H1 (cell line): ENCODE measurements at regions not wholly inside any gene's neighbourhood (a gene's known extent, or its start where the extent isn't known, plus 50 kb on each side); places are given as distances from the start of the nearest gene placed in this dataset.

Source experiments
- CTCF ChIA-PET: fragments of 300-600 bp; sonication (Branson Sonifier 250); formaldehyde crosslinking; loops from one replicate; lab custom pipeline; 2021; ENCODE audit not compliant: partially characterized antibody; lab: Charles Lee
- POLR2A ChIA-PET: fragments of 300-600 bp; sonication (Branson Sonifier 250); formaldehyde crosslinking; loops from one replicate; lab custom pipeline; 2021; ENCODE audit warnings: inconsistent platforms; ENCODE audit not compliant: partially characterized antibody; lab: Charles Lee
- DNase-seq, 2 experiments: peaks; one replicate each; pipeline versions ENCODE4 v3.0.0 to v3.0.0-alpha.2; 2010 to 2022; ENCODE audit warnings: low spot score in 2 of 2, low read depth in 1 of 2, mixed read lengths in 1 of 2
- FAIRE-seq: peaks from 2 replicates; lab custom pipeline; 2011; peaks lifted over from hg19 to GRCh38; lab: Jason Lieb, UNC
- H2AFZ ChIP-seq: 2 replicates; pipeline ENCODE4 v1.8.1; 2012; ENCODE audit warnings: low read length, inconsistent platforms
- H2AK5ac ChIP-seq: 2 replicates; pipeline ENCODE4 v1.6.1; 2013; ENCODE audit warnings: low read depth, low read length
- H2BK120ac ChIP-seq: replicated peaks from 2 replicates; pipeline ENCODE3; 2013; ENCODE audit warnings: low read depth, low read length, inconsistent platforms
- H2BK12ac ChIP-seq: 2 replicates; pipeline ENCODE4 v1.6.1; 2013; ENCODE audit warnings: low read depth, low read length
- H2BK15ac ChIP-seq: 2 replicates; pipeline ENCODE4 v1.6.1; 2013; ENCODE audit warnings: low read length
- H2BK20ac ChIP-seq: 2 replicates; pipeline ENCODE4 v1.6.1; 2013; ENCODE audit warnings: low read length
- H2BK5ac ChIP-seq: 2 replicates; pipeline ENCODE4 v1.6.1; 2013; ENCODE audit warnings: low read depth, low read length
- H3K14ac ChIP-seq: 2 replicates; pipeline ENCODE4 v1.6.1; 2013; ENCODE audit warnings: inconsistent platforms; ENCODE audit not compliant: insufficient read length
- H3K18ac ChIP-seq: 2 replicates; pipeline ENCODE4 v1.6.1; 2013; ENCODE audit warnings: low read length; ENCODE audit errors: extremely low read depth
- H3K23ac ChIP-seq: 2 replicates; pipeline ENCODE4 v1.6.1; 2013; ENCODE audit warnings: inconsistent platforms; ENCODE audit not compliant: insufficient read length
- H3K23me2 ChIP-seq: 2 replicates; pipeline ENCODE4 v1.6.1; 2013; ENCODE audit warnings: low read depth, low read length
- H3K27ac ChIP-seq: 2 replicates; pipeline ENCODE4 v1.6.1; 2011; ENCODE audit warnings: low read depth, low read length, inconsistent platforms
- H3K27me3 ChIP-seq, 4 experiments: replicated peaks in 1 of 4; 1 replicate in 1 of 4; 2 replicates in 3 of 4; pipeline versions ENCODE4 v1.6.1 to v1.8.1; 2011 to 2013; ENCODE audit warnings: low read length in 3 of 4, mild to moderate bottlenecking in 3 of 4, inconsistent platforms in 2 of 4, mixed read lengths in 2 of 4, moderate library complexity in 1 of 4; ENCODE audit not compliant: control insufficient read depth in 3 of 4, insufficient read depth in 3 of 4; ENCODE audit errors: extremely low read depth in 1 of 4
- H3K36me3 ChIP-seq, 4 experiments: 2 replicates each; pipeline versions ENCODE4 v1.6.1 to v1.8.1; 2011 to 2013; ENCODE audit warnings: mild to moderate bottlenecking in 4 of 4, low read length in 3 of 4, moderate library complexity in 2 of 4, control low read depth in 1 of 4, inconsistent platforms in 1 of 4; ENCODE audit not compliant: insufficient read depth in 4 of 4, control insufficient read depth in 2 of 4
- H3K4ac ChIP-seq: replicated peaks from 2 replicates; pipeline ENCODE3; 2013; ENCODE audit warnings: low read length, low read depth, mixed read lengths, inconsistent platforms; ENCODE audit not compliant: insufficient read length
- H3K4me1 ChIP-seq, 4 experiments: replicated peaks in 1 of 4; 1 replicate in 1 of 4; 2 replicates in 3 of 4; pipeline versions ENCODE4 v1.6.1 to v1.8.1; 2011 to 2013; ENCODE audit warnings: low read length in 3 of 4, inconsistent platforms in 2 of 4, mixed read lengths in 1 of 4; ENCODE audit not compliant: insufficient read depth in 4 of 4, control insufficient read depth in 3 of 4
- H3K4me2 ChIP-seq, 2 experiments: 2 replicates each; pipeline versions ENCODE4 v1.6.1 to v1.8.1; 2011 to 2013; ENCODE audit warnings: low read depth in 2 of 2, low read length in 2 of 2, control low read depth in 1 of 2, inconsistent platforms in 1 of 2, mild to moderate bottlenecking in 1 of 2; ENCODE audit not compliant: insufficient read depth in 1 of 2
- H3K4me3 ChIP-seq, 4 experiments: fragments of 200-600, 300-600 bp in 1 of 4; sonication (generic), shearing (Covaris generic), sonication (Bioruptor Twin) in 1 of 4; 2 replicates each; pipeline versions ENCODE4 v1.5.1 to v1.8.1; 2011 to 2016; ENCODE audit warnings: low read length in 4 of 4, low read depth in 3 of 4, control low read depth in 2 of 4, inconsistent platforms in 2 of 4, mild to moderate bottlenecking in 2 of 4, mixed read lengths in 1 of 4, moderate library complexity in 1 of 4; ENCODE audit not compliant: insufficient read depth in 2 of 4; ENCODE audit errors: extremely low read depth in 1 of 4
- H3K56ac ChIP-seq: replicated peaks from 2 replicates; pipeline ENCODE3; 2013; ENCODE audit warnings: low read depth, mild to moderate bottlenecking, mixed read lengths, low read length, inconsistent platforms; ENCODE audit not compliant: insufficient read length
- H3K79me1 ChIP-seq: 2 replicates; pipeline ENCODE4 v1.6.1; 2013; ENCODE audit warnings: low read depth, low read length, control low read depth
- H3K79me2 ChIP-seq, 2 experiments: 2 replicates each; pipeline versions ENCODE4 v1.6.1 to v1.8.1; 2012 to 2013; ENCODE audit warnings: low read length in 2 of 2, mild to moderate bottlenecking in 2 of 2, inconsistent platforms in 1 of 2; ENCODE audit not compliant: insufficient read depth in 2 of 2, control insufficient read depth in 1 of 2
- H3K9ac ChIP-seq, 4 experiments: replicated peaks in 1 of 4; 1 replicate in 1 of 4; 2 replicates in 3 of 4; pipeline versions ENCODE4 v1.6.1 to v1.8.1; 2011 to 2013; ENCODE audit warnings: low read depth in 3 of 4, low read length in 3 of 4, control low read depth in 2 of 4, mild to moderate bottlenecking in 2 of 4, moderate library complexity in 2 of 4, inconsistent platforms in 1 of 4; ENCODE audit errors: extremely low read depth in 1 of 4
- H3K9me3 ChIP-seq, 2 experiments: 2 replicates each; pipeline versions ENCODE4 v1.6.1 to v1.8.1; 2012 to 2013; ENCODE audit warnings: mild to moderate bottlenecking in 2 of 2, moderate library complexity in 2 of 2, control low read depth in 1 of 2, inconsistent platforms in 1 of 2, low read depth in 1 of 2, low read length in 1 of 2, mixed read lengths in 1 of 2; ENCODE audit not compliant: insufficient read depth in 2 of 2
- H4K20me1 ChIP-seq, 2 experiments: replicated peaks in 1 of 2; 2 replicates each; pipeline versions ENCODE3 to v1.8.1; 2011 to 2013; ENCODE audit warnings: inconsistent platforms in 2 of 2, low read length in 2 of 2, mild to moderate bottlenecking in 1 of 2; ENCODE audit not compliant: insufficient read depth in 2 of 2, control insufficient read depth in 1 of 2
- H4K5ac ChIP-seq: 2 replicates; pipeline ENCODE4 v1.6.1; 2013; ENCODE audit warnings: low read length, low read depth, mixed read lengths, inconsistent platforms; ENCODE audit not compliant: insufficient read length
- H4K8ac ChIP-seq: 2 replicates; pipeline ENCODE4 v1.8.0; 2013; ENCODE audit warnings: mild to moderate bottlenecking, moderate library complexity, low read length, inconsistent platforms; ENCODE audit not compliant: insufficient read depth; ENCODE audit errors: extremely low read depth
- H4K91ac ChIP-seq: replicated peaks from 2 replicates; pipeline ENCODE3; 2013; ENCODE audit warnings: low read length, mixed read lengths, inconsistent platforms; ENCODE audit not compliant: insufficient read length
- SP1 ChIP-seq: IDR thresholded peaks from 2 replicates; pipeline ENCODE4 v1.6.1; 2011; ENCODE audit warnings: low read depth, low read length
- TAF1 ChIP-seq: IDR thresholded peaks from 2 replicates; pipeline ENCODE4 v1.6.1; 2011; ENCODE audit warnings: mild to moderate bottlenecking, low read depth, low read length
- WGBS, 2 experiments: shearing (Covaris generic) in 1 of 2; methylation state at CpG; one replicate each; pipeline versions ENCODE4 v1.1.6 to v1.1.7; 2013 to 2015; ENCODE audit warnings: low lambda C conversion rate in 2 of 2, mixed read lengths in 2 of 2, inconsistent platforms in 1 of 2, low coverage in 1 of 2, missing lambda C conversion rate in 1 of 2; ENCODE audit not compliant: insufficient replicate concordance in 2 of 2, insufficient coverage in 1 of 2, insufficient read length in 1 of 2; ENCODE audit errors: extremely low coverage in 1 of 2, missing lambda C conversion rate in 1 of 2; 5-methylcytosine and 5-hydroxymethylcytosine counted together

DNA sequence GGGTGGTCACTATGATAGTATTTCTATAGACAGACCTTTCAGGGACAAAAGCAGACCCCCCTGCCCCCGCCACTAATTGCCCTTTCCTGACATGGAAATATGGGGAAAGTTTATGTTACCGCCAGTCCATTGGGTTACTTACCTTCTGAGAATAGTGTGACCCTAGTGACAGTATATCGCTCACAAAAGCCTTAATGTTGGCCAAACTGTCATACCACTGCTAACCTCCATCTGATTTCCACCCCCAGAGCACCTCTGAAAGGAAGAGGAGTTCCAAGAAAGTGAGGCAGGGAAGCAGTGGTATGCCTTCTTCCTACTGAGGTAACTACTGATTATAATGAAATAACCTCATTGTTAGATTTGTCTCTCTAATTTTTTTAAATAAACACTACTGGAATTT lies 67.5 kb upstream of the CCDC91 start:
- Histone ChIP-seq H3K27me3 (no peaks in the 10 kb centered on the region), H2AFZ (no peak overlapping the region), H3K23ac (no peak overlapping the region), H3K36me3 (no peaks in the 10 kb centered on the region), H3K18ac (no peak overlapping the region), H3K9ac (no peak overlapping the region)
- POLR2A ChIA-PET: no interaction called here
- no peak for TF ChIP-seq SP1
- TF ChIP-seq TAF1: no peak
- TF ChIP-seq, all 59 proteins: peak for 0
- no peaks in the 10 kb centered on the region for H3K23me2 ChIP-seq
- no peak overlapping the region for H3K4me3 ChIP-seq
- H3K27ac ChIP-seq: no peak overlapping the region
- H4K91ac ChIP-seq: no peak overlapping the region
- CTCF ChIA-PET: interaction anchor here (0.9 kb wide), 1 partner anchor 174 kb away, joined by 3 read pairs; no protein-coding TSS in a partner anchor
- H2AK5ac ChIP-seq: no peak overlapping the region
- H2BK5ac ChIP-seq: no peak overlapping the region
- no peak overlapping the region for H3K4me2 ChIP-seq
- no peaks in the 10 kb centered on the region for H3K79me2 ChIP-seq
- H3K79me1 ChIP-seq: no peaks in the 10 kb centered on the region
- no peaks in the 10 kb centered on the region; a peak in 1 of 7 replicates for H3K4me1 ChIP-seq
- H2BK120ac ChIP-seq: no peak overlapping the region
- H3K14ac ChIP-seq: no peak overlapping the region
- H4K20me1 ChIP-seq: no peaks in the 10 kb centered on the region
- H4K5ac ChIP-seq: no peak overlapping the region
- no peak for DNase-seq
- no peak overlapping the region for H3K56ac ChIP-seq
- H2BK15ac ChIP-seq: no peak overlapping the region
- H2BK12ac ChIP-seq: no peak overlapping the region
- H4K8ac ChIP-seq: no peak overlapping the region
- H3K9me3 ChIP-seq: no peaks in the 10 kb centered on the region
- no peak overlapping the region for H3K4ac ChIP-seq
- H2BK20ac ChIP-seq: no peak overlapping the region
- 97% methylated on average over 3 of the region's 3 CpGs; no CpG with 5 or more reads in 1 of the 2 experiments for WGBS, 2 experiments
- FAIRE-seq: peak; percentile 39
